ENCODE measurements at regions not wholly inside any gene's neighbourhood (a gene's known extent, or its start where the extent isn't known, plus 50 kb on each side); places are given as distances from the start of the nearest gene placed in this dataset.

DNA sequence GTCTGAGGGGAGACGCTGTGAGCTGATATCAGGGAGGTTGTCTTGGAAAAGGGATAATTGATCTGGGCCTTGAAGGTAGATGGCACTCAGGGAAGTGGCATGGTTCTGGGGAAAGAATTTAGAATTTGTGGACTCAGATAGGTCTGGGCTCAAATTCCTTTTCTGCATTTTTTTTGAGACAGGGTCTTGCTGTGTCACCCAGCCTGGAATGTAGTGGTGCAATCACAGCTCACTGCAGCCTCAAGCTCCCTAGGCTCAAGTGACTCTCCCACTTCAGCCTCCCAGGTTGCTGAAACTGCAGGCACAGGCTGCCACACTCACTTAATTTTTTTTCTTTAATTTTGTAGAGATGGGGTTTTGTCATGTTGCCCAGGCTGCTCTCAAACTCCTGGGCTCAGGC lies 98.1 kb upstream of the NCOR2 start:
- no peaks in the 10 kb centered on the region for H3K27me3 ChIP-seq (ENCODE audit: insufficient read depth, low read length)
- H3K27me3 Mint-ChIP-seq (ENCODE audit: low read depth, unreplicated experiment): no peaks in the 10 kb centered on the region
- H3K27ac Mint-ChIP-seq (ENCODE audit: unreplicated experiment): peak overlapping the region; percentile 48
- H3K4me2 ChIP-seq (ENCODE audit: low read length): no peak overlapping the region
- no peaks in the 10 kb centered on the region for H3K36me3 Mint-ChIP-seq (ENCODE audit: low read depth, unreplicated experiment)
- no peaks in the 10 kb centered on the region for H3K36me3 ChIP-seq (ENCODE audit: insufficient read depth, low read length)
- H3K4me3 ChIP-seq (ENCODE audit: insufficient read depth, low read depth, low read length): no peak overlapping the region
- peaks cover 33% of the 10 kb centered on the region for H3K4me1 Mint-ChIP-seq (ENCODE audit: low read depth, unreplicated experiment)
- no peak overlapping the region for H2AFZ ChIP-seq (ENCODE audit: low read depth, low read length)
- no peaks in the 10 kb centered on the region for H4K20me1 ChIP-seq (ENCODE audit: insufficient read depth, low read length)
- H3K9ac ChIP-seq (ENCODE audit: low read length): peak overlapping the region; percentile 17
- peaks cover 4% of the 10 kb centered on the region for H3K9me3 ChIP-seq (ENCODE audit: insufficient read depth, low read depth, low read length)
- TF ChIP-seq EZH2 (IDR thresholded peaks at IDR 0.05; ENCODE audit: insufficient read depth, low read length): no peak
- DNase-seq (ENCODE audit: low read depth) (peak; percentile 59), FAIRE-seq (no peak)
- H3K4me3 Mint-ChIP-seq (ENCODE audit: unreplicated experiment): no peak overlapping the region
- peaks cover 9% of the 10 kb centered on the region for H3K9me3 Mint-ChIP-seq (ENCODE audit: unreplicated experiment)
- H3K4me1 ChIP-seq (ENCODE audit: insufficient read depth, low read length): peaks cover 26% of the 10 kb centered on the region
- H3K79me2 ChIP-seq (ENCODE audit: insufficient read depth, low read length): no peaks in the 10 kb centered on the region
- no peak overlapping the region for H3K27ac ChIP-seq (ENCODE audit: low read depth, low read length)

- Histone ChIP-seq H3K27ac (ENCODE audit: low read depth, low read length) (no peak overlapping the region), H3K9ac (ENCODE audit: low read length) (no peak overlapping the region), H3K4me3 (ENCODE audit: insufficient read depth, low read depth, low read length) (no peak overlapping the region), H3K4me1 (ENCODE audit: insufficient read depth, low read length) (peaks cover 26% of the 10 kb centered on the region), H3K79me2 (ENCODE audit: insufficient read depth, low read length) (no peaks in the 10 kb centered on the region), H3K27me3 (ENCODE audit: insufficient read depth, low read length) (no peaks in the 10 kb centered on the region), H2AFZ (ENCODE audit: low read depth, low read length) (no peak overlapping the region), H3K9me3 (ENCODE audit: insufficient read depth, low read depth, low read length) (peaks cover 4% of the 10 kb centered on the region), H3K36me3 (ENCODE audit: insufficient read depth, low read length) (no peaks in the 10 kb centered on the region), H4K20me1 (ENCODE audit: insufficient read depth, low read length) (no peaks in the 10 kb centered on the region), H3K4me2 (ENCODE audit: low read length) (no peak overlapping the region)
- Mint-ChIP-seq H3K27ac (ENCODE audit: unreplicated experiment) (peak overlapping the region; percentile 48), H3K4me1 (ENCODE audit: low read depth, unreplicated experiment) (peaks cover 38% of the 10 kb centered on the region), H3K9me3 (ENCODE audit: unreplicated experiment) (peaks cover 4% of the 10 kb centered on the region), H3K27me3 (ENCODE audit: low read depth, unreplicated experiment) (peaks cover 3% of the 10 kb centered on the region), H3K4me3 (ENCODE audit: unreplicated experiment) (no peak overlapping the region), H3K36me3 (ENCODE audit: low read depth, unreplicated experiment) (no peaks in the 10 kb centered on the region)
- DNase-seq (ENCODE audit: low read depth) (no peak), FAIRE-seq (no peak)
- TF ChIP-seq CTCF (IDR thresholded peaks at IDR 0.05; ENCODE audit: insufficient read depth, low read depth, low read length): no peak
- TF ChIP-seq EZH2 (IDR thresholded peaks at IDR 0.05; ENCODE audit: insufficient read depth, low read length): no peak
Observed at GRCh38 chr12:124664395-124665111, 97.1 kb upstream of the NCOR2 start.

GRCh38 chr12:124663771-124664366 lies 96.5 kb upstream of the NCOR2 start:
- FAIRE-seq (no peak), DNase-seq (ENCODE audit: low read depth) (no peak)
- no peak for TF ChIP-seq EZH2 (IDR thresholded peaks at IDR 0.05; ENCODE audit: insufficient read depth, low read length)
- TF ChIP-seq CTCF (IDR thresholded peaks at IDR 0.05; ENCODE audit: insufficient read depth, low read depth, low read length): no peak
- Histone ChIP-seq H3K9ac (ENCODE audit: low read length) (no peak overlapping the region), H4K20me1 (ENCODE audit: insufficient read depth, low read length) (no peaks in the 10 kb centered on the region), H3K4me3 (ENCODE audit: insufficient read depth, low read depth, low read length) (no peak overlapping the region), H3K9me3 (ENCODE audit: insufficient read depth, low read depth, low read length) (peaks cover 4% of the 10 kb centered on the region), H3K4me1 (ENCODE audit: insufficient read depth, low read length) (peaks cover 26% of the 10 kb centered on the region), H3K4me2 (ENCODE audit: low read length) (no peak overlapping the region), H3K79me2 (ENCODE audit: insufficient read depth, low read length) (no peaks in the 10 kb centered on the region), H3K27me3 (ENCODE audit: insufficient read depth, low read length) (no peaks in the 10 kb centered on the region), H3K27ac (ENCODE audit: low read depth, low read length) (no peak overlapping the region), H2AFZ (ENCODE audit: low read depth, low read length) (no peak overlapping the region), H3K36me3 (ENCODE audit: insufficient read depth, low read length) (no peaks in the 10 kb centered on the region)
- H3K27ac Mint-ChIP-seq (ENCODE audit: unreplicated experiment): peak overlapping the region; percentile 50
- H3K36me3 Mint-ChIP-seq (ENCODE audit: low read depth, unreplicated experiment): no peaks in the 10 kb centered on the region
- peaks cover 38% of the 10 kb centered on the region for H3K4me1 Mint-ChIP-seq (ENCODE audit: low read depth, unreplicated experiment)
- H3K4me3 Mint-ChIP-seq (ENCODE audit: unreplicated experiment): peak overlapping the region; percentile 48
- peaks cover 3% of the 10 kb centered on the region for H3K9me3 Mint-ChIP-seq (ENCODE audit: unreplicated experiment)
- H3K27me3 Mint-ChIP-seq (ENCODE audit: low read depth, unreplicated experiment): peaks cover 5% of the 10 kb centered on the region
